HepG2 (cell line): ENCODE measurements at regions not wholly inside any gene's neighbourhood (a gene's known extent, or its start where the extent isn't known, plus 50 kb on each side); places are given as distances from the start of the nearest gene placed in this dataset.

ENCODE experiments used
- ATAC-seq: fragments of 200-7000 bp; cut with Tn5 transposase; 3 replicates; pipeline ENCODE4 v1.9.1; 2020; ENCODE audit warnings: mild to moderate bottlenecking, moderate library complexity
- BruUV-seq: library from RNA; stranded (reverse); fragments of 400-500 nt; replicated peaks from 2 replicates; lab custom pipeline; 2021; lab: Mats Ljungman, UMichigan
- CTCF ChIA-PET: fragments of 300-600 bp; formaldehyde crosslinking; extraction: SDS; loops from one replicate; lab custom pipeline; 2021; ENCODE audit warnings: low total read pairs, inconsistent platforms, low intra/inter-chr PET ratio; lab: Yijun Ruan, JAX
- POLR2A ChIA-PET: fragments of 350-600 bp; sonication (Branson Sonifier 250); formaldehyde crosslinking; loops from one replicate; lab custom pipeline; 2020; ENCODE audit warnings: antibody characterized with exemption, inconsistent platforms; lab: Yijun Ruan, JAX
- DNase-seq: peaks from one replicate; pipeline ENCODE4 v3.0.0-alpha.2; 2015; ENCODE audit warnings: low spot score
- FAIRE-seq: peaks from 3 replicates; lab custom pipeline; 2011; peaks lifted over from hg19 to GRCh38; lab: Jason Lieb, UNC
- H2AFZ ChIP-seq: one replicate; pipeline ENCODE4 v1.6.1; 2011; ENCODE audit warnings: low read length, inconsistent platforms
- H3K27ac ChIP-seq: fragments of 300-600 bp; 3 replicates; pipeline ENCODE4 v1.8.0; 2011; ENCODE audit warnings: mixed run types, mild to moderate bottlenecking, mixed read lengths, low read length, inconsistent platforms; ENCODE audit not compliant: insufficient read depth; ENCODE audit errors: extremely low read length
- H3K27me3 ChIP-seq, 2 experiments: fragments of 200-600 bp in 1 of 2; 2 replicates in 1 of 2; 3 replicates in 1 of 2; pipeline versions ENCODE4 v1.6.0 to v1.8.0; 2011; ENCODE audit warnings: low read length in 2 of 2, mild to moderate bottlenecking in 2 of 2, moderate library complexity in 2 of 2, inconsistent platforms in 1 of 2; ENCODE audit not compliant: insufficient read depth in 2 of 2, control insufficient read depth in 1 of 2
- H3K36me3 ChIP-seq, 2 experiments: fragments of 200-600 bp in 1 of 2; replicated peaks in 1 of 2; 2 replicates in 1 of 2; 3 replicates in 1 of 2; pipeline versions ENCODE4 v1.5.1 to v1.8.0; 2011; ENCODE audit warnings: low read length in 2 of 2, inconsistent platforms in 1 of 2; ENCODE audit not compliant: insufficient read depth in 2 of 2, control insufficient read depth in 1 of 2
- H3K4me1 ChIP-seq: 2 replicates; pipeline ENCODE4 v1.5.1; 2012; ENCODE audit warnings: low read length, inconsistent platforms; ENCODE audit not compliant: insufficient read depth
- H3K4me2 ChIP-seq: 2 replicates; pipeline ENCODE4 v1.6.0; 2011; ENCODE audit warnings: low read depth, low read length, inconsistent platforms
- H3K4me3 ChIP-seq, 3 experiments: fragments of 200-600 bp in 1 of 3; sonication (generic), shearing (Covaris generic) in 1 of 3; replicated peaks in 1 of 3; 2 replicates each; pipeline ENCODE4 v1.5.1; 2011 to 2016; ENCODE audit warnings: low read length in 3 of 3, inconsistent platforms in 2 of 3, low read depth in 2 of 3, mild to moderate bottlenecking in 2 of 3, control low read depth in 1 of 3, mixed read lengths in 1 of 3; ENCODE audit not compliant: insufficient read depth in 1 of 3
- H3K79me2 ChIP-seq: one replicate; pipeline ENCODE4 v1.6.1; 2011; ENCODE audit warnings: low read length, inconsistent platforms; ENCODE audit not compliant: insufficient read depth
- H3K9ac ChIP-seq: 2 replicates; pipeline ENCODE4 v1.6.0; 2011; ENCODE audit warnings: mild to moderate bottlenecking, low read depth, low read length, inconsistent platforms; ENCODE audit not compliant: insufficient read depth
- H3K9me3 ChIP-seq: 2 replicates; pipeline ENCODE4 v1.5.1; 2012; ENCODE audit warnings: mild to moderate bottlenecking, low read length
- H4K20me1 ChIP-seq: 2 replicates; pipeline ENCODE4 v1.6.0; 2011; ENCODE audit warnings: inconsistent platforms, mild to moderate bottlenecking, low read length, moderate library complexity; ENCODE audit not compliant: insufficient read depth
- BRCA1 ChIP-seq: sonication (generic); formaldehyde crosslinking; IDR thresholded peaks from 2 replicates; pipeline ENCODE4 v1.4.0; 2020; ENCODE audit warnings: missing genetic modification reagents
- E2F1 ChIP-seq: sonication (generic); formaldehyde crosslinking; IDR thresholded peaks from 2 replicates; pipeline ENCODE4 v1.5.0; 2020; ENCODE audit warnings: missing genetic modification reagents
- KDM3A ChIP-seq: IDR thresholded peaks from 2 replicates; pipeline ENCODE4 v1.6.1; 2018; ENCODE audit warnings: low read depth, missing compliant biosample characterization
- MAFF ChIP-seq: IDR thresholded peaks from 2 replicates; pipeline ENCODE4 v1.6.1; 2011; ENCODE audit warnings: low read depth, low read length, improper control_type of control experiment
- MAFK ChIP-seq, 2 experiments: IDR thresholded peaks in 1 of 2; conservative IDR thresholded peaks in 1 of 2; 2 replicates each; pipeline ENCODE4 v1.6.1; 2011; ENCODE audit warnings: improper control_type of control experiment in 2 of 2, low read length in 2 of 2
- MED1 ChIP-seq: sonication (generic); formaldehyde crosslinking; IDR thresholded peaks from 2 replicates; pipeline ENCODE4 v1.4.0; 2020; ENCODE audit warnings: missing genetic modification reagents
- MNT ChIP-seq: fragments of 450-650 bp; IDR thresholded peaks from 2 replicates; pipeline ENCODE4 v1.6.1; 2016
- PATZ1 ChIP-seq: sonication (generic); formaldehyde crosslinking; IDR thresholded peaks from 2 replicates; pipeline ENCODE4 v1.4.0; 2020; ENCODE audit warnings: missing genetic modification reagents
- TERF1 ChIP-seq: sonication (generic); formaldehyde crosslinking; IDR thresholded peaks from 2 replicates; pipeline ENCODE4 v1.8.0; 2022; ENCODE audit warnings: mild to moderate bottlenecking, missing genetic modification reagents, moderate library complexity
- TOE1 ChIP-seq: sonication (generic); formaldehyde crosslinking; IDR thresholded peaks from 2 replicates; pipeline ENCODE4 v1.4.0; 2020; ENCODE audit warnings: mild to moderate bottlenecking, missing genetic modification reagents
- ZNF672 ChIP-seq: sonication (generic); formaldehyde crosslinking; IDR thresholded peaks from 2 replicates; pipeline ENCODE4 v1.8.1; 2022; ENCODE audit warnings: missing genetic modification reagents
- ZNF768 ChIP-seq: sonication (generic); formaldehyde crosslinking; IDR thresholded peaks from 2 replicates; pipeline ENCODE4 v1.4.0; 2020; ENCODE audit warnings: missing genetic modification reagents
- ZNF773 ChIP-seq: sonication (generic); formaldehyde crosslinking; IDR thresholded peaks from 2 replicates; pipeline ENCODE4 v1.4.0; 2020; ENCODE audit warnings: missing genetic modification reagents, borderline replicate concordance
- WGBS: methylation state at CpG from one replicate; pipeline ENCODE4 v1.1.6; 2017; ENCODE audit warnings: low lambda C conversion rate; 5-methylcytosine and 5-hydroxymethylcytosine counted together
- in situ Hi-C: cut with HindIII; loops from 2 replicates; pipeline ENCODE4 v1.10.0; 2017; ENCODE audit warnings: low pct_unique_long_range_greater_than_20kb; ENCODE audit not compliant: extremely low pct_ligation_motif_present
- intact Hi-C: fragments of 100-400 bp; cut with micrococcal nuclease; formaldehyde crosslinking; loops from one replicate; pipeline ENCODE4 v1.10.0; 2022; ENCODE audit not compliant: unreplicated experiment

GRCh38 chr6:112620812-112621569 is 273.9 kb downstream of the RFPL4B start:
- Histone ChIP-seq H3K9ac (no peak overlapping the region), H2AFZ (no peak overlapping the region), H3K4me1 (no peaks in the 10 kb centered on the region), H4K20me1 (no peaks in the 10 kb centered on the region), H3K27me3 (no peaks in the 10 kb centered on the region), H3K9me3 (no peaks in the 10 kb centered on the region), H3K79me2 (no peaks in the 10 kb centered on the region), H3K4me3 (no peak overlapping the region), H3K27ac (no peak overlapping the region), H3K4me2 (no peak overlapping the region), H3K36me3 (no peaks in the 10 kb centered on the region)
- no TSS peak for BruUV-seq
- 18% methylated on average over 3 of the region's 3 CpGs for WGBS
- FAIRE-seq: no peak
- CTCF ChIA-PET: no interaction called here
- intact Hi-C loops: no loop called here
- TF ChIP-seq ZNF773 (CRISPR knock-in tag) (no peak), MAFK (conservative IDR thresholded peaks at IDR 0.05 in 1 of 2, IDR thresholded peaks at IDR 0.05 in 1 of 2; ENCODE audit: low read length in 2 of 2) (peak; percentile 86 to 94), MAFF (peak; percentile 92)
- POLR2A ChIA-PET: no interaction called here
- no peak for ATAC-seq
- in situ Hi-C loops: no loop called here
- no peak for DNase-seq

GRCh38 chr6:112622036-112622435 is 274.9 kb downstream of the RFPL4B start:
- Histone ChIP-seq H3K27ac (no peak overlapping the region), H3K9me3 (no peaks in the 10 kb centered on the region), H3K79me2 (no peaks in the 10 kb centered on the region), H3K4me2 (no peak overlapping the region), H3K4me1 (0 out of 2 replicates have a peak, but pooled peaks cover 7% of the 10 kb centered on the region), H3K36me3 (no peaks in the 10 kb centered on the region), H3K27me3 (no peaks in the 10 kb centered on the region), H2AFZ (no peak overlapping the region), H3K9ac (no peak overlapping the region), H4K20me1 (no peaks in the 10 kb centered on the region), H3K4me3 (no peak overlapping the region)
- DNase-seq (no peak), FAIRE-seq (no peak), ATAC-seq (no peak)
- CTCF ChIA-PET: no interaction called here
- in situ Hi-C loops (no loop called here), intact Hi-C loops (no loop called here)
- POLR2A ChIA-PET: no interaction called here
- no TSS peak for BruUV-seq
- TF ChIP-seq PATZ1 (CRISPR knock-in tag): no peak
- TF ChIP-seq E2F1 (CRISPR knock-in tag): no peak
- no peak for TF ChIP-seq TOE1 (CRISPR knock-in tag)
- no peak for TF ChIP-seq TERF1
- no peak for TF ChIP-seq MED1
- TF ChIP-seq KDM3A: no peak
- no peak for TF ChIP-seq ZNF768 (CRISPR knock-in tag)
- TF ChIP-seq BRCA1 (CRISPR knock-in tag): no peak
- no peak for TF ChIP-seq ZNF672
- no peak for TF ChIP-seq MNT
